Suprapubic skin (tissue), 4 donors: ENCODE measurements at regions not wholly inside any gene's neighbourhood (a gene's known extent, or its start where the extent isn't known, plus 50 kb on each side); places are given as distances from the start of the nearest gene placed in this dataset.

Source experiments
- CTCF ChIP-seq, 2 donors: fragments of 200-600 bp in 1 of 2; fragments of 450-650 bp in 1 of 2; sonication (generic) in 1 of 2; IDR thresholded peaks; one replicate each; pipeline ENCODE4 v1.5.1; 2016 to 2019; ENCODE audit warnings: antibody characterized with exemption in 2 of 2, mild to moderate bottlenecking in 1 of 2, moderate library complexity in 1 of 2
- EP300 ChIP-seq: sonication (generic); formaldehyde crosslinking; IDR thresholded peaks from one replicate; pipeline ENCODE4 v1.6.1; 2017; ENCODE audit warnings: antibody characterized with exemption
- POLR2A ChIP-seq, 2 donors: fragments of 450-650 bp; IDR thresholded peaks; one replicate each; pipeline ENCODE4 v1.6.1; 2017; ENCODE audit warnings: antibody characterized with exemption in 2 of 2, mild to moderate bottlenecking in 2 of 2, moderate library complexity in 2 of 2
- POLR2AphosphoS5 ChIP-seq, 3 donors: sonication (generic); formaldehyde crosslinking; IDR thresholded peaks; one replicate each; pipeline ENCODE4 v1.6.1; 2017; ENCODE audit warnings: antibody characterized with exemption in 3 of 3

GRCh38 chr14:94989417-94989816 lies 167.9 kb downstream of the DICER1 start:
- TF ChIP-seq CTCF (IDR thresholded peaks at IDR 0.05) (no peak), EP300 (no peak), POLR2A (IDR thresholded peaks at IDR 0.05) (no peak), POLR2AphosphoS5 (IDR thresholded peaks at IDR 0.05) (no peak)
